SK-N-SH (cell line): ENCODE measurements at regions not wholly inside any gene's neighbourhood (a gene's known extent, or its start where the extent isn't known, plus 50 kb on each side); places are given as distances from the start of the nearest gene placed in this dataset.

Experiments
- CHD2 ChIP-seq: fragments of 150-350 bp; IDR thresholded peaks from 2 replicates; pipeline ENCODE4 v1.6.1; 2018; ENCODE audit warnings: low read length; ENCODE audit not compliant: partially characterized antibody
- GABPA ChIP-seq: IDR thresholded peaks from 2 replicates; pipeline ENCODE4 v1.4.0; 2012; ENCODE audit warnings: low read depth, mild to moderate bottlenecking
- POLR2AphosphoS5 ChIP-seq: IDR thresholded peaks from 2 replicates; pipeline ENCODE4 v1.6.1; 2012; ENCODE audit warnings: low read depth, low read length
- TF ChIP-seq, protein P1 (sequence below): fragments of 200-600 bp; sonication (generic); IDR thresholded peaks from 2 replicates; pipeline ENCODE4 v1.6.1; 2017; ENCODE audit warnings: antibody characterized with exemption, mild to moderate bottlenecking, moderate library complexity
- TF ChIP-seq, protein P2 (sequence below): IDR thresholded peaks from 2 replicates; pipeline ENCODE4 v1.6.1; 2012; ENCODE audit warnings: mild to moderate bottlenecking, low read depth, low read length, moderate library complexity

DNA sequence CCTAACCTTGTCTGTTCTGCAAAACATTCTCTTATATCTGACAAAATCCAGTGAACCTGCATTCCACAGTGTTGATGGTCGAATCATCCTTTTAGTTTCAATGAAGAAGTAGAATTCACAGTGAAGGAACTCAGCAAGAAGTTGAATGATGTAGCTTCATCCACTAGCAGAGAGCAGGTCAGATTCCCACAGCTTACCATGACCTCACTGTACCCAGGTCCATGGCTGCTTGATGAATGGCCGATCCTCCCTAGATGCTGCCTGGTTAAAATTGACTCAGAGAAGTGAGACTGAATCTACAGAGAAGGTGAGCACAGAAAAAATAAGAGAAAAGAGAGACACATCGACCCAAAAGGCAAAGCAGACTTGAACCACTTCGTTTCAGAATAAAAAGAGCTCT is 906.0 kb upstream of the CHAC2 start:
- TF ChIP-seq, protein P1, sequence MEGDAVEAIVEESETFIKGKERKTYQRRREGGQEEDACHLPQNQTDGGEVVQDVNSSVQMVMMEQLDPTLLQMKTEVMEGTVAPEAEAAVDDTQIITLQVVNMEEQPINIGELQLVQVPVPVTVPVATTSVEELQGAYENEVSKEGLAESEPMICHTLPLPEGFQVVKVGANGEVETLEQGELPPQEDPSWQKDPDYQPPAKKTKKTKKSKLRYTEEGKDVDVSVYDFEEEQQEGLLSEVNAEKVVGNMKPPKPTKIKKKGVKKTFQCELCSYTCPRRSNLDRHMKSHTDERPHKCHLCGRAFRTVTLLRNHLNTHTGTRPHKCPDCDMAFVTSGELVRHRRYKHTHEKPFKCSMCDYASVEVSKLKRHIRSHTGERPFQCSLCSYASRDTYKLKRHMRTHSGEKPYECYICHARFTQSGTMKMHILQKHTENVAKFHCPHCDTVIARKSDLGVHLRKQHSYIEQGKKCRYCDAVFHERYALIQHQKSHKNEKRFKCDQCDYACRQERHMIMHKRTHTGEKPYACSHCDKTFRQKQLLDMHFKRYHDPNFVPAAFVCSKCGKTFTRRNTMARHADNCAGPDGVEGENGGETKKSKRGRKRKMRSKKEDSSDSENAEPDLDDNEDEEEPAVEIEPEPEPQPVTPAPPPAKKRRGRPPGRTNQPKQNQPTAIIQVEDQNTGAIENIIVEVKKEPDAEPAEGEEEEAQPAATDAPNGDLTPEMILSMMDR, result no peak
- TF ChIP-seq, protein P2, sequence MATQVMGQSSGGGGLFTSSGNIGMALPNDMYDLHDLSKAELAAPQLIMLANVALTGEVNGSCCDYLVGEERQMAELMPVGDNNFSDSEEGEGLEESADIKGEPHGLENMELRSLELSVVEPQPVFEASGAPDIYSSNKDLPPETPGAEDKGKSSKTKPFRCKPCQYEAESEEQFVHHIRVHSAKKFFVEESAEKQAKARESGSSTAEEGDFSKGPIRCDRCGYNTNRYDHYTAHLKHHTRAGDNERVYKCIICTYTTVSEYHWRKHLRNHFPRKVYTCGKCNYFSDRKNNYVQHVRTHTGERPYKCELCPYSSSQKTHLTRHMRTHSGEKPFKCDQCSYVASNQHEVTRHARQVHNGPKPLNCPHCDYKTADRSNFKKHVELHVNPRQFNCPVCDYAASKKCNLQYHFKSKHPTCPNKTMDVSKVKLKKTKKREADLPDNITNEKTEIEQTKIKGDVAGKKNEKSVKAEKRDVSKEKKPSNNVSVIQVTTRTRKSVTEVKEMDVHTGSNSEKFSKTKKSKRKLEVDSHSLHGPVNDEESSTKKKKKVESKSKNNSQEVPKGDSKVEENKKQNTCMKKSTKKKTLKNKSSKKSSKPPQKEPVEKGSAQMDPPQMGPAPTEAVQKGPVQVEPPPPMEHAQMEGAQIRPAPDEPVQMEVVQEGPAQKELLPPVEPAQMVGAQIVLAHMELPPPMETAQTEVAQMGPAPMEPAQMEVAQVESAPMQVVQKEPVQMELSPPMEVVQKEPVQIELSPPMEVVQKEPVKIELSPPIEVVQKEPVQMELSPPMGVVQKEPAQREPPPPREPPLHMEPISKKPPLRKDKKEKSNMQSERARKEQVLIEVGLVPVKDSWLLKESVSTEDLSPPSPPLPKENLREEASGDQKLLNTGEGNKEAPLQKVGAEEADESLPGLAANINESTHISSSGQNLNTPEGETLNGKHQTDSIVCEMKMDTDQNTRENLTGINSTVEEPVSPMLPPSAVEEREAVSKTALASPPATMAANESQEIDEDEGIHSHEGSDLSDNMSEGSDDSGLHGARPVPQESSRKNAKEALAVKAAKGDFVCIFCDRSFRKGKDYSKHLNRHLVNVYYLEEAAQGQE, result no peak
- TF ChIP-seq CHD2 (no peak), GABPA (no peak), POLR2AphosphoS5 (no peak)
